HG02588 (cell line): ENCODE measurements at regions not wholly inside any gene's neighbourhood (a gene's known extent, or its start where the extent isn't known, plus 50 kb on each side); places are given as distances from the start of the nearest gene placed in this dataset.
"Not testable (repeated sequence)": the region's sequence is repeated elsewhere in the genome, so short reads cannot be mapped to it uniquely, and the experiment has no call there.

ENCODE experiments used
- ATAC-seq: cut with Tn5 transposase; IDR thresholded peaks from one replicate; pipeline ENCODE4 v1.9.1; 2021; ENCODE audit warnings: mild to moderate bottlenecking, moderate library complexity; ENCODE audit not compliant: unreplicated experiment

- ATAC-seq, result no peak
Measured at GRCh38 chr6:113015249-113015648, 668.1 kb downstream of the RFPL4B start.

DNA sequence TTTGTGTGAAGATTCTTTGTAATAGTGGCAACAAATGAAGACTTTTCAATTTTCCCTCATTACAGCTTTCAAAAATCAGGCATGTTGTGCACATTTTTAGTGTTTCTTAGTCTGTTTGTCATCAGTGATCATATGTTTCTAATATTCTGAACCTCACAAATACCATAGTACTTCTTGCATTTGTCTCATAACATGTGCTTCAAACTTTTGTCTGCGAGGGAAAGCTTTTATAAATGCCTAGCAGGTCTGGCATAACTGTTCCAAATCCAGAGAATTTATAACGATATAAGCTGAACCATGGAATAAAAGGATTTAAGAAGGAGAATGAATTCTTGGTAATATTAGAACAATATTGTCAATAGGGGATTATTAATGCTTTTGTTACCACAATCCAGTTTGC, 670.2 kb downstream of the RFPL4B start:
- no peak for ATAC-seq

DNA sequence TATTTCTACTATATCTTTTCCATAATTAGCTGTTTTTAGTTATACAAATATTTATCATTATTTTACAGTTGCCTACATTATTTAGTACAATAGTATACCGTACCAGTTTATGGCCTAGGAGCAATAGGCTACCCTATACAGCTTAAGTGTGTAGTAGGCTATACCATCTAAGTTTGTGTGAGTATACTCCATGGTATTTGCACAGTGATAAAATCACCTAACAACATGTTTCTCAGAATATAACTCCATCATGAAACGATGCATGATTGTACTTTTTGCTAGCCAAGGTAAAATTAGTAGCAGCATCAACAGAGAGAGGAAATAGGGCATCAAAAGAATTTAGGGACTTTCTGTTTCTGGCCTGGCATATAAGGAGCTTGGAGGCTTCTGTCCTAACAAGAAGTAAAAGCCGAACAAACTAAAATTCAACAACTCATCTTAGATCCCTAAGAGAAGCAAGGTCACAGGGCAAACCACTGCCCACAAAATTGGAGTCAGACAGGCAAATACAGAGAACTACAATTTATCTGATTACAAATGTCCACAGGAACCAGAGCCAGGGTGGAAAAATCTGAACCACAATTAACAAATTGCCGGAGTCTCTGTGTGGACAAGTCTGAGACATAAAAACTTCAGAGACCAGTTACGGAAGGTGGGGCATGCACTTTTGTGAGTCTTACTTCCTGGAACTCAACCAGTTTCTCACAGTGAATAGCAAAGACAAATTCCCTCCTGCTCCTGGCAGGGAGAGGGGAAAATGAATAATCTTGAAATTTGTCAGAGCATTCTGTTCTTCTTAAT, 671.4 kb downstream of the RFPL4B start:
- no peak for ATAC-seq

GRCh38 chr6:113019176-113019575, 672.0 kb downstream of the RFPL4B start:
- no peak for ATAC-seq

DNA sequence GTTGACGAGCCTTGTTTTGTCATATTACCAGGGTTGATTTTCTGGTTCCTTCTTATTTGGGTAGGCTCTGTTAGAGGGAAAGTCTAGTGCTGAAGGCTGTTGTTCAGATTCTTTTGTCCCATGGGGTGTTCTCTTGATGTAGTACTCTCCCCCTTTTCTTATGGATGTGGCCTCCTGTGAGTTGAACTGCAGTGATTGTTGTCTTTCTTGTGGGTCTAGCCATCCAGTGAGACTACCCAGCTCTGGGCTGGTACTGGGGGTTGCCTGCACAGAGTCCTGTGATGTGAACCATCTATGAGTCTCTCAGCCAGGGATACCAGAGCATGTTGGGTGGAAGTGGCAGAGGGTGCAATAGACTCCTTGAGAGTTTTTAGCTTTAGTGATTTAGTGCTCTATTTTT, 680.6 kb downstream of the RFPL4B start:
- no peak for ATAC-seq

GRCh38 chr6:113029161-113029560, 682.0 kb downstream of the RFPL4B start:
- not testable (repeated sequence) for ATAC-seq

DNA sequence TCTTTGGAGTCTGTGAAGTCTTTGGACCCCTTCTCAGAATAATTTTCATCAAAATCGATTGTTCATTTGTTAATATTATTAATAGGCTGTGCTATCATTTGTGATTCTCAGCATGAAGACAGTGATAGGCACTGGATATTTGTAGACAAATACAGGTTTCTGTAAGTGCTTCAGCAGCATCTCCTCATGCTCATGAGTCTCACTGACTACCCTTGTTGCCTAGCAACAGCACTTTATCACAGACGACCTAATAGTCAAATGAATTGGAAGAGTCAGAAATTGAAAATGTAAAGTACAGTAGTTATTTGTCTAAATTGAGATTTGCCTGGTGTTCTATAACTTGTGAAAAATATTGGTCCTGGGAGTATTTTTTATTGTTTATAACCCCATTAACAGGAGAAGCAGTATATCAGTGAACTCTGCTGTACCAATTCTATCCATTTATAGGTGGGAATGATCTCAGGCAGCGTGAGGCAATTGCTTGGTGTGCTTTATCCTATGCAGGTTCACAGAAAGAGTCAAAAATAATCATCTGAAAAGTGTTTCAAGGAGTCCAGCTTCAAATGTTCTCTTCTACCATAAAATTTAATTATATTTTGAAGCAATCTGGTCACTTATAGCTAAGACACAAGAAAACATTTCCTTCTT, 684.6 kb downstream of the RFPL4B start:
- no peak for ATAC-seq

GRCh38 chr6:113039005-113039404, 691.9 kb downstream of the RFPL4B start:
- no peak for ATAC-seq

DNA sequence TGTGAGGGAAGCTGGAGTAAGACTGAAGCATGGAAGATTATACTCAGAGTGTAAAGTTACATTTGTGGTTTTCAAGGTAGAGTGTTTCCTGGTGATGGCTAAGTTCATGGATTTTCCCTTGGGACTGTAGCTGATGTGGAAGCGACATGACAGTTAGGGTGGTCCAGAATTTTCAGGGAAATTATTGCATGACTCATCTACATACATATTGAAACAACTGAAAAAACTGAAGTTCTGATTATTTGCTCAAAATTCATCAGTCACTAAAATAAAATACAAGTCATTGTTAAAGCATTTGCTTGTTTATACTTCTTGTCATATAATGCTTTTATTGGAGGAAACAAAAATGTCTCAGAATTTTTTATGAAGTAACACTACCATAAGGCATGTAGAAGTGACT, 700.0 kb downstream of the RFPL4B start:
- no peak for ATAC-seq

- no peak for ATAC-seq
Measured at GRCh38 chr6:113047932-113048331, 700.8 kb downstream of the RFPL4B start.

- ATAC-seq, result no peak
Measured at GRCh38 chr6:113048741-113049140, 701.6 kb downstream of the RFPL4B start.

GRCh38 chr6:113049190-113049589, 702.1 kb downstream of the RFPL4B start:
- ATAC-seq, result no peak

DNA sequence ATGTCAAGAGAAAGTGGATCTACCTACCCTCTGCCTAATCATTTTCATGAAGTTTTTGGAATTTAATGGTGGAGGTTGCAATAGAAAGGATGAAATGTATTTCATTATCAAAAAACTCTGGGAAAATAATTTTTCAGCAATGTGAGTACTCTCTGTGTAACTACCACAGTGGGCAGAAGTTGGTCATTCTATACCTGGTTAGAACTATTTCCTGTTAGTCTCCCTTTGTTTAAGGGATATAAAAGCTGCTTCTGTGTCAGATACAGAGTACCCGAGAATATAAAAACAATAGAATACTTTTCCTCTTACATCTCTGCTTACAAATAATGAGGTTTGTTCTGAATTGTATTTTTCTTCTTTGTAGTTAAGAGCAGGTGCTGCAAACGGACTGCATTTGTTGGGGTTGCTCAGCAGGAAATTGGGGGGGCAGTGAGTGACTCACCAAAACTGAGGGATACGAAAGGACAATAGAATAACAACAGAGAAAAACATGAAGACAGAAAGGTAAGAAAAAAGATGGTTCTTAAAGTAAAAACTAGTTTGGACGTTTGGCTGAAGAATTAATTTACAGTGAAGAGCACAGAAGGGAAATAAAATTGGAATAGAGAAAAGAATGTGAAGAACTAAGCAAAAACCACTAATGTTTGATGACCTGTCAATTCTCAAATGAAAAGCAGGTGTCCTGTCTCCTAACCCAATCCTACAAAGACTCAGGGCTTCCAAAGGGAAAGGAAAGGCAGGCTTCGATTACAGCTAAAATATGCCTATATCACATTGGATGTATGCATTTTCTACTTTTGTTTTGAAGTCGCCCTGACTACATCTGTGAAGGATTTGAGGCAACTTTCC, 703.1 kb downstream of the RFPL4B start:
- ATAC-seq, result no peak

DNA sequence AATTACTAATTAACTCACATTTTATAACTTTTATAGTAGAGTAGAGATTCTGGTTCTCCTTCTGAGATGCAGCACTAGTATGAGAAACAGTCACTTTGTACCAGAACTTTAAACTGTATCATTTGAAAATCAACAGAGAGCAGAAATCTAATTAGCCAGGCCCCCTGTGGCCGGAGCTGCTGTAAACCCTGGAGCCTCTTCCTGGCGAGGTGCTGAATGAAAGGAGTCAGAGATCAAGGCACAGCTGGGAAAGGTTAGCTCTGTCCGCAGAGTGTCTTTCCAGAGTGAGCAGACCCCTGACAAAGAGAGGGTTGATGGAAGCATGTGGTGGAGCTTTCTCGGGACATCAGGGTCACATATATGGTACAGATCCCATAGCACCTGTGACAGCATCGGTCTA, 703.8 kb downstream of the RFPL4B start:
- no peak for ATAC-seq

- ATAC-seq, result no peak
Measured at GRCh38 chr6:113052506-113052905, 705.4 kb downstream of the RFPL4B start.

GRCh38 chr6:113055061-113055460, 707.9 kb downstream of the RFPL4B start:
- no peak for ATAC-seq

DNA sequence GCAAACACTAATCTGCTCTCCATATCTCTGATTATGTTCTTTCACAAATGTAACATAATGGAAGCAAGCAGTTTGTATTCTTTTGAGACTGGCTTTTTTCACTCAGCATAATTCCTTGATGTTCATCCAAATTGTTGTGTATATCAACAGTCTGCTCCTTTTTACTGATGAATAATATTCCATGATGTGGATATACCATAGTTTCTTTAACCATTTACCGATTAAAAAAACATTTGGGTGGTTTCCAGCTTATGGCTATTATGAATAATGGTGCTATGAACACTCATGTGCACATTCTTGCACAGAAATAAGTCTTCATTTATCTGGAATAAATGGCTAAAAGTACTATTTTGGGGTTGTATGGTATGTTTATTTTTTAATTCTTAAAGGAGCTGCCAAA, 708.9 kb downstream of the RFPL4B start:
- ATAC-seq, result no peak

- no peak for ATAC-seq
Measured at GRCh38 chr6:113057567-113058053, 710.5 kb downstream of the RFPL4B start.

GRCh38 chr6:113060664-113061063, 713.5 kb downstream of the RFPL4B start:
- ATAC-seq, result no peak

- ATAC-seq, result no peak
Measured at GRCh38 chr6:113065611-113066010, 718.5 kb downstream of the RFPL4B start.

DNA sequence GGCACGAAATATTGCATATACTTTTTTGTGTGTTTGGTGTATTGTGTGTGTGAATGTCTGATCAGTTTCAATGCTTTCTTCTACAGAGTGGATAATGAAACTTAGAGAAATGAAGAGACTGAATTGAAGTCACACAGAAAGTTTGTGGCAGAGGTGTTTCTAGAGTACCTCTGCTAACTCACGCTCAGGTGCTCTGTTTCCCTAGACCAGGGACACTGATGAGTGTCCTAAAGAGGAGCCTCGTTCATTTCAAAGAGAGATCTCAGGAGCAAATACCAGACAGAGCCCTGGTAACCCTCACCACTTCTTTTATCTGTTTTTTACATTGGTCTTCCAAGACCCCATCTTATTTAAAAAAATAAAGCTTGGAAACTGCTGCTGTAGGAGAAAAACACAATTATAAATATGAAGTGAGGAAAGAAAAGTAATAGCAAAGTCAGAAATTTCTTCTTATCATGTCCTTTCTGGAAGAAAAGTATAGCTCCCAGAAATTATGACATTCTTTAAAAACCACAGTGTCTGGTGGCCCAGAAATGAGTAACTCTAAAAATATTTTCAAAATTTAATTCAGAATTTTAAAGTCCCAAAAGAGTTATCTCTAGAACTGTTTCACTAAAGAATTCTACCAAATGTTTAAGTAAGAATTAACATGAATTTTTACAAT, 720.6 kb downstream of the RFPL4B start:
- ATAC-seq, result no peak
